CD4-positive, alpha-beta T cell treated with Interleukin-4 for 1 hour (primary cell): ENCODE measurements at regions not wholly inside any gene's neighbourhood (a gene's known extent, or its start where the extent isn't known, plus 50 kb on each side); places are given as distances from the start of the nearest gene placed in this dataset.

Experiments
- DNase-seq, 2 donors: peaks; one replicate each; pipeline ENCODE4 v3.0.0-alpha.2; 2020 to 2022

DNA sequence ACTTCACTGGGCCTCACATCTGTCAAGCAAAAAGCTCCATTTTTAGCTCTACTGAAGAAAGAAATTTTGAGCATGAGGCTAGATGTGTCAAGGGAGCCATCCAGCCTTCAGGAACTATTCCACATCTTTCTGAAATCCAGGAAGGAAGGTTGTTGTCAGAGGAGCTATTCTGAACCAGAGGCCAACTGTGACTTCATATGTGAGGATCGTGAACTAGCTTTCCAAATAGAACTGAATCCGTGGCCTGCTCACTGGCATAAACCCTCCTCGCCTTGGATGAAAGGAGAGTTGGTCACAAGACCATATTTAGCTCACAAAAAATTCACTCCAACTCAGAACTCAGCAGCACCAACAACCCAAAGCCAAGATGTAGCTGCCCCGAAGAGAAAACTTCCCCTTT lies 195.8 kb downstream of the FOXO1 start:
- DNase-seq = no peak

- no peak for DNase-seq
Observed at GRCh38 chr13:40471076-40471475, 195.4 kb downstream of the FOXO1 start.

- DNase-seq = no peak
Observed at GRCh38 chr13:40471911-40472310, 194.5 kb downstream of the FOXO1 start.

DNA sequence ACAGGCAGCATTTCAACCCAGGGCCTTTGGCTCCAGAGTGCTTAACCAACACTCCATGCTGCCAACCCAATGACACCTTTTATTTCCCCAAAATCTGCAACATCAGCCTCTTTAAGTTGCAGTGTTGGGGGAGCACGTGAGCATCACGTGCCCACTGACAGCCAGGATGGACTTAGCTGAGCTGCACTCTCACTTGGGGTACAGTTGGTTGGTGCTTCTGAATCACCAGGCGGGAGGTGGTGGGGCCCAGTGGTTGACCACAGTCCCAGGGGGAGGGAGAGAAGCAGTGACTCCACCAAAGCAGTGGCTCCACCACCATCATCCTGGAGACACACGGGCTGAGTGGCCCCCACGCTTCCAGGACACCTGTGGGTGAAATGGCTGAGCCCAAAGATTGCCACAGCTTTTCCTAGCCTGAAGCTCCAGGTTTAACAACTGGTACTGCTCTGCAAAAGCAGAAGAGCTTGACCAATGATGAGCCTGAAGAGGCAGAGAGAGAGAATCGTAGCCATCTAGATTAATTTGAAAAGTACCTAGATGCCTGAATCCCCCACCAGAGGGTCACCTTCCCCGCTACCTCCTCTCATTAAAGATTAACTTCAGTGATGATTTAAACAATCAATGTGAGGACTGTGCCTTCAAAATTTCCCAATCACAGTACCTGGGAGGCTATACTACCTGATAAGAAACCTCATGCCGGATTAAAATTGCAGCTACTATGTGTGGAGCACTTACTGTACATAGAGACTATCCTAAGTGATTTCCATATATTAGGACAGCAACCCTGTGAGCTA lies 193.8 kb downstream of the FOXO1 start:
- DNase-seq = no peak

GRCh38 chr13:40475617-40476016 lies 190.8 kb downstream of the FOXO1 start:
- DNase-seq = no peak

DNA sequence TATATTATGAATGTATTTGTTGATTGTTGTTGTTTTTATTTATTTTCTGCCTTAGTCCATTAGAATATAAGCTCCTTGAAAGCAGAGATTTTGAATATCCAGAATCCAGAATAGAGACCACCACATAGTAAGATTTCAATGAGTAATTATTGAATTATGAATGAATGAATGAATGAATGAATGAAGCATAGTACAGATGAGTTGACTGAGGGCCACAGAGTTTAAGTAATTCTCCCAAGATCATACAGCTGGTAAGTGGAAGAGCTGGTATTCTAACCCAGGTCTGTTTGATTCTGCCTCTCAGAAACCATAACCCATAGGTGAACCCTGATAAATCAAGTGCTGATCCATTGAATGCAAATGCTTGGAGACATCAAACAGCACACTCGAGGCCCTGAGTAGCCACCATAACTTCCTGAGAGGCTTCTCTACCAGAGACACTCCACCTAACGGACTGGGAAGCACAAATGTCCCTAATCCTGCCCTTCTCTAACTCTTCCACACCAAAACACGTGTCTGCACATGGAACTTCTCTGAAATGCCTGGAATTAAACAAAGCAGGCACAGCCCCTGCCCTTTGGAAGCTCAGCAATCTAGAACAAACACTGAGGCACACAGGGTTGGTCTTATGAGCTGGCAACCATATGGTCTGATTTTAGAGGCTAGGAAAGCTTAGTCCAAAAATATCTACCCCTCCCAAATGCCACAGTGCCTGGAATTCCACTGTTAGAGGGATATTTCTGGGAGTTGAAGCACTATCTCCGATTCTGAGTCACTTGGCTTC lies 190.1 kb downstream of the FOXO1 start:
- no peak for DNase-seq

DNA sequence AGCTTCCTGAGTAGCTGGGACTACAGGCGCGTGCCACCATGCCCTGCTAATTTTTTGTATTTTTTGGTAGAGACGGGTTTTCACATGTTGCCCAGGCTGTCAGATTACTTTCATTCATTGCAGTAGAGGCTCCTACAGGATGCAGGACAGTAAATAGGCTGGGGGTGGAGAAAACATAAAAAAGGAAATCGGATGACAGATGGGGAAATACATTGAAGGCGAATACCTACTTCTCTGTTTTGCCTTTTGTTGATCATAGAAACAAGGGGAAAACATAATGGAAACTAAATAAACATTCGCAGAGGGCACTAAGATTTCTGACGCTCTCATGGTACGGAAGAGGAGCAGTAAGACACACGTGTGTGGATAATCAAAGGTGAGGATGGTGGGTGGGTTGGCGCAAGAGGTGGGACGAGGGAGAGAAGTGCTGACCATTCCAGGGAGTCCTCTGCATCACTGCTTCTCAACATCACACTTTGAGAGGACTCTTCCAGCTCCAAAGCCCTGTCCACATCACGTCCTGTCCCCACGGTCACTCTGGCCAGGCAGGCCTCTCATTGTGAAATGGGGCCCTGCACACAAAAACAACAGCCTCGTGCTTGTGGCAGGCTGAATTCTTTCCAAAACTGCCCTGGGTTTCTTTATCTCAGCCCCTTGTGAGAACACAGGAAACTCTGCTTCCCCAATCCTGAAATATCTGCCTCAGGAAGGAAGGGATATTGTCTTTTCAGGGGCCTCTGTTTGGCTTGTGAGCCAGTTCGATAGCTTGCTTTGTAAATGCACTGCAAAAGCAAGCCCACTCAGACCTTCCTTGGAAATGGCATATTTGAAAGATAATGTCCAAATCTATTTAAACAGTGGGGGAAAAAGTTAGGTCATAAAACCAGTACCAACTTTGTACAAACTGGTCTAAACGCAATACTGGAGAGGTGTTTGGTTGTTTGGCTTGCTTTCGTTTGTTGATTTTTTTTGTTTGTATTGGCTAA lies 188.5 kb downstream of the FOXO1 start:
- peak in 1 of 2 donors; percentile 23 for DNase-seq

DNA sequence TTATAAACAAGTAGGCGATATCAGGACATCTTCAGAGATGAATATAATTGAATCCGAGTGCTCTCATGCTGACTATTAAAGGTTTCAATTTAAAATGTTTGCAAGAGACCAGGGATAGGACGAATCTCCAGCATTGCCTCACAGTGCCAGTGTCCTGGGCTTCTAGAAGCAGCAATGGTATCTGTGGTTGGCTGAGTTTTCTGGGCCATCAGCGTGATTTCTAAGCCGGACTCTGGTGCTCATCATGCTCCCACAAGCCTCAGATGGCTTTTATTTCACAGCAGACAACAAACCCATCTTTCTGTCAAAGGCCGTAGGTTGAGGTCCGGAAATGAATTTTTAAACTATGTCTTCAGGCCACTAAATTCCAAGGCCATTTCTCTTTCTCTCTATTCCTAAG lies 187.7 kb downstream of the FOXO1 start:
- no peak for DNase-seq

DNA sequence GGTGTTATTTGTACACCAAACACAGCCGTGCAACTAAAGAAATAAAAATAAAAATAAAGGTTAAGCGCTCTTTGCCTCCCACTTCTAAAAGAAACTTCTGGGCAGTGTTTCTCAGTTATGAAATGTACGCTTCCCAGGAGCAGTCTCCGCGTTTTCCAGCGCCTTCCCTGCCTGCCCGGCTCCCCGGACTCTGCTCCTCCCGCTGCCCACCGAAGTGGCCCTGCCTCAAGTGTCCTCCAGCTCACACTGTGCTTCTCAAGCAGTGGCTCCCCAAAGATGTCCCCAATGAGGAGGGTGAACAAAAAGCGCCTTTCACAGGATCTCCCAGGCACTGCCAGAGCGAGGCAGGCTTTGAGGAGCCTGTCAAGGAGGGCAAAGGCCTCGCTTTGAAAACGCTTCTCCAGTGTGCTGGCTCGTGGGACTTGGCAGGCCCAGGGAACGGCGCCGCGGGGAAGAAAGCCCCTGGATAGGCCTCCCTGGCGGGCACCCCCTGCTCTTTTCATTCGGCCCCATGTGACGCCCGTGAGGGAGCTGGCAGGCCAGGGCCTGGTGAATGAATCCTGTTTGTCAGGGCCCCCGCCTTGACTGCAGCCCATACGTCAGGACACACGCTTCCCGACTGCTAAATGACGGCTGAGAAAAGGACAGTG lies 187.1 kb downstream of the FOXO1 start:
- DNase-seq = no peak

DNA sequence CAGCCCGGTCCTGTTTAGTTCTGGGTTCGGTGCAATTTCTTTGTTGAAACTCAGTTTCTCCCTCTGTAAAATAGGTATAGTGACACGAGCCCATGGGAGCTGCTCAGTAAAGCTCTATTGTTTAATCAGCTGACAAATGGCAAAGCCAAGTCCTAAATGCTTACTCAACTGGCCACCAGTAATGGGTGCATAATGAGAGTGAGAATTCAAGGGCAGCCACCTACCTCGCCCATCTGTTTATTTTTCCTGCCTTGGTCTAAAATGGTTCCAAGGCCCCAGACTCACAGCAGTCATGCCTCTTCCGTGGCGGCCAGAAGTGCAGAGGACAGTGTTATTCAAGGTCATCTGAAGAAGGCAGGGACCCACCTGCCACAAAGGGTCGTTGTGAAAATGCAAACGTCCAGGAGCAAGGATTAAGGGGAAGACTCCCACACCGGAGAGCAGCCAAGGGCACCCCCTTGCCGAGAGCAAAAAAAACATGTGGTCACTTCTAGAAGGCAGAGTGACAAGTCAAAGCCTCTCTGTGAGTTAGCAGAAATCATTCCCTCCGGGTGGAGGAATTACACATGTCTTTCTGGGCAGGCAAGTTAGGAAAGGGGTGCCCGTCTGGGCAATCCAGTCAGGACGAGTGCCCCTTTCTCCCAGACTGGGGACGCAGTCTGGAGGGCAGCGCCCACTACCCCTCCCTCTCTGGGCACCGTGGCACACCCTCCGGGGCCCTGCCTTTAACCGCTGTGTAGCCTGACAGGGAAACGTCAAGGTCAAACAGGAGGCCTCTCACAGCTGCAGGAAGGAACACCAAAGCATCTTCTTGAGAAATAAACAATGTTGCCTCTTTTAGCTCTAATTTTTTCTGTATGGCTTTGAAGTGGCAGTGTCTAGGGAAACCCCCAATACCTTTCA lies 186.2 kb downstream of the FOXO1 start:
- peak in 1 of 2 donors; percentile 36 for DNase-seq

DNA sequence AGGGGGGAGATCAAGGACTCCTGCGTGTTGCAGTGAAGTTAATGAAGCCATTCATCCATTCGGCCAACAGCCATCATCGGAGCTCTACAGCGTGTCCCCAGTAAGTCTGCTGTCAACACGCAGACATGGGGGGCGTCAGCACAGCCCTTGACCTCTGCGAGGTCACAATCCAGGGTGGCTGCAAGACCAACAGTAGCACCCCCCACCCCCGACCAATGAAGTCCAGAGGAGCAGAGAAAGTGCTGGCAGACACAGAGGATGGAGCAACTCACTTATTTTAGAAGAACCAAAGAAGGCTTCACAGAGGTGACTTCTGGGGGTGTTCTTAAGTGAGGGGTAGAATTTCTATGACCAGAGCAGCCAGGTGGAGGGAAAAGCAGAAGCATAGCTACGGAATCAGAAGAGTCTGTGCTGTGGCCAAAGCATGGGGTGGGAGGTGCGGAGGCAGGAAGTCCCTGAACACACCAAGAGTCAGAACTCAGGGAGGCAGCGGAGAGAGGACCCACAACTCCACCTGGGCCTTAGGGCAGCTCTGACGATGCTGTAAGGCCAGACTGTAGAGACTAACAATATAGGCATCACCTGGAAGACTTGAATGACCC lies 185.4 kb downstream of the FOXO1 start:
- DNase-seq = no peak

DNA sequence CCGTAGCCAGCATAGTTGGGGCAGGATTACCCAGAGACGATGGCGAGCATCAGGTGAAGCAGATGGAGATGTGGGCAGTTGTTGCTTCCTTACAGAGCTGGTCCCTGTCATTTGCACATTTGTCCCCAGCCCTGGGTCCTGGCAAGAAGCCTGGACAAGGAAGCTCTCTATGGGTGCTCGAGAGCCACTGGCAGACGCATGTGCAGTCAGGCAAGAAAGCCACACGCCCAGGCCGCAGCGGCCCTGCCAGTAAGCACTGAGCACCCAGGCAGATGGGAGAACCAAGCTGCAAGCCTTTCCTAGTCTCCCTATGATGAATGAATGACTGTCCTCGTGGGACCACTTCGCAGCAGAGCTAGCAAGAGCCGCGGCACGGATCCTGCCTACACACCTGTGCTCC lies 182.8 kb downstream of the FOXO1 start:
- no peak for DNase-seq

GRCh38 chr13:40484101-40484800 lies 182.2 kb downstream of the FOXO1 start:
- no peak for DNase-seq

GRCh38 chr13:40484974-40485373 lies 181.5 kb downstream of the FOXO1 start:
- DNase-seq = peak in 1 of 2 donors; percentile 13

DNA sequence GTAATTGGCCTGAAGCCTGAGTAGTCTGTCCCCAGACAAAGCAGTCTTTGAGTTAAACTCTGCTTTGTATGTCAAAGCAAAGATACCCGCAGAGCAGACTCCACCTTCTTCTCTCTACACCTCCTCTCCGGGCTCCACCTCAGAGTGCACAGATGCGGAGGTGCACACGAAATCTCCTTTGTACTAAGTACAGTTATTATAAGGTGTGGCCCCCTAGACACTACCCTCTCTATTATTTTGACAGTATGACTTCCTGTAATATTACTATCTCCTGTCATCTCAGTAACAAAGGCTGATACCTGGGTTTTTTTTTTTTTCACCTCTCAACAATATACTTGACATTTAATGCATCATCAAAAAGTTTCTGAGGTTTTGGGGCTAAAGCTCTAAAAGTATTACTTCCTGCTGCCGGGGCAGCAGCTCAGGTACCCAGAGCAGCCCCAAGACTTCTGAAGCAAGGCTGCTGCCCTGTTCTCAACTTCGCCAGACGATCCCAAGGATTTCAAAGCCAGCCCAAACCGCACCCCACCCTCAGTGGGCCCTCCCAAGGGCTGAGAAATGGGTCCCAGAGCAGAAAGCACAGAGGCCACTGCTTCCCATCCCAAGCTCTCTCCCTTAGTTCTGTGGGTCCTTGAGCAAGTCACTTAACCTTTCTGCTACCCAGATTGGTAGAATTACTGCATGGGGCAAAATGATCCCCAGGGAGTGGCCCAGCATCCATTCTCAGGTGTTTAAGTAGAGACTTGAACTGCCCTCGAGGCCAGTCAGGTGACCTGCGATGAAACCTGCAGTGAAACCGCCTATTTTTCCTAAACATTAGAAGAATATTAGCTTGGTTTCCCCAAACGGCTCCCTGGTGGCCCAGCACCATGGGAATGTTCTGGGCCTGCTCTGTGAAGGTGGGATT lies 180.6 kb downstream of the FOXO1 start:
- DNase-seq = peak; percentile 82 to 87

DNA sequence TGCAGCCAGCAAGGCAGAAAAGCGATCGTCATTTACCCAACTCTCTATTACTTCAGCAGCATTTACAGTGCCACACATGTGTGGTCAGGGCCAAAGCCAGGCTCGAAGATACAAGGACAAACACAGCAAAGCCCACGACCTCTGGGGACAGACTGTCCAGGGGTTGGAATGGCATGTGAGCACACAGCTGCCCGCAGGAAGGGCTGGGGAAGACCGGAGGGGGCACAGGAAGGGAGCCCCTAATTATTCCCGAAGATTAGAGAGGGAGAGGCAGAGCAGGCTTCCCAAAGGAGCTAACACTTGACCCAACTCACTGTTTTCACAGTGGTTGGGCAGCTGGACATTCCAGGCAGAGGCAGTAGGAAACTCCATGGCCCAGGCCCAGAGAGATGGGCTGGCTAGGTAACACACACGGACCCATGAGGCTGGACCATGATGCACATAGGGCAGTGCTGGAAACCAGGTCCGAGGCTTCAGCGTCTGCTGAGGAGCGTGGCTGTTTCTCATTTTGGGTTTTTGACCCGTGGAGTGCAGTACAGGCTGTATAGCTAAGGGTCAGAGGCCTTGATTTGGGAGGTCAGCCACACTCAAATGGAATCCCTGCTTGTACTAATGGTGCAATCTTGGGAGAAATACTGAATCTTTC lies 179.8 kb downstream of the FOXO1 start:
- DNase-seq = no peak

DNA sequence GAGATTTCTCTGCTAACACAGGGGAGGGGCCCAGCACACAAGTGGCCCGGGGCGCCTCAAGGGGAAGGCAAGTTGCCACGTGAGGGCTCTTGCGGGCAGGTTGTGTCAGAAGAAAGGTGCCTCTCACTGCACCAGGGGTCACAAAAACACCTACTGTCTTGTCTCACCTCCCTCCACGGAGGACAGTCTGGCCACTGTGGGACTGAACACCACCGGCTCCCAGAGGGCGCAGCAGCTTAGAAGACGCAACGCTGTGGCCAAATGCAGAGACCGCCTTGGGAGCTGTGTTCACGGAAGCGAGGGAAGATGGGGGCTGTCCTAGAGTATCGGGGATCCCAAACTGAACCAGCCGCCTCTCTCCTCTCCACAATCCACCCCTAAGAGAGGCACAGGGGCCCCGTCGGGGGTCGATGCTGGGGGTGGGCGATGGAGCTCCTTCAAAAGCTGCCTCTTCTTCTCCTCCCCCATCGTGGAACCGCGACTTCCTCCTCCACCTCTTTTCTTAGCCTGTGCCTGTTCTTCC lies 177.5 kb downstream of the FOXO1 start:
- DNase-seq = no peak

DNA sequence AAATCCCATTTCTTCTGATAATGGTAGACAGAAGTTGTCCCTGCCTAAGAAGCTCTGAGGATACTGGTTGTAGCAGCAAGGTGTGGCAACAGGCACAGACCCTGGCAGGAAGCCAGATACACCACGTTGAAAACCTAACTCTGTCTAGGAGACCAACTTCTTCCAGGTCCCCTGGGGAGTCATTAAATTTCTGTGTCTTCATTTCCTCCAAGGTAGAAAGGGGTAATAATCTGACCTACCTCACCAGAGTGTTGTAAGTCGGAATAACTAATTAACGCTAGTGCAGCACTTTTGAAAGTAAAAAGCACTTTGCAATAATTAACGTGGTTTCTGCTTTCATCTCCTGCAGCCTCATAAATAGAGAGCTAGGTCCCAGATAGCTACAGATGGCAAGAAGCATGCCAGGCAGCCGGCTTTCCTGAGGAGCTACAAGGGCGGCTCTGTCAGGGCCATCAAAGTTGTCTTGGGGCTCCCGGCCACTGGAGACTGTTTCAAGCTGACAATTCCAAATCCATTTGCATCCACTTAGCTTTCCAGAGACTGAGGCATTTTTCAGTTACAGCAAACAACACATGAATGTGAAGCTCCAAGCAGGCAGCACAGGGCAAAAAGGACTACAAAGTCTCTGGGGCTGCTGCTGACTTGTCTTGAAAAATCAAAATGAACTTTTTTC lies 176.2 kb downstream of the FOXO1 start:
- DNase-seq = peak; percentile 34 to 47
